Cardiac muscle cell (in vitro differentiated cells and primary cell): ENCODE measurements at regions not wholly inside any gene's neighbourhood (a gene's known extent, or its start where the extent isn't known, plus 50 kb on each side); places are given as distances from the start of the nearest gene placed in this dataset.
A peak's percentile ranks its signal among the peaks of the same experiment; 100 is the strongest.

Source experiments
- DNase-seq, 2 donors: peaks; one replicate each; pipeline versions ENCODE4 v3.0.0 to v3.0.0-alpha.2; 2010 to 2017; ENCODE audit warnings: low read depth in 1 of 2, low spot score in 1 of 2
- H3K27ac ChIP-seq: fragments of 200-600 bp; sonication (generic); 2 replicates; pipeline ENCODE4 v1.5.1; 2016
- H3K27me3 ChIP-seq: fragments of 200-600 bp; sonication (generic); 2 replicates; pipeline ENCODE4 v1.6.0; 2016; ENCODE audit warnings: control low read depth
- H3K36me3 ChIP-seq: fragments of 200-600 bp; sonication (generic); 2 replicates; pipeline ENCODE4 v1.5.1; 2016; ENCODE audit warnings: control low read depth
- H3K4me1 ChIP-seq: fragments of 200-600 bp; sonication (generic); 2 replicates; pipeline ENCODE4 v1.8.1; 2017; ENCODE audit warnings: low read depth, mild to moderate bottlenecking, mixed run types
- H3K4me3 ChIP-seq: fragments of 200-600 bp; sonication (generic); 2 replicates; pipeline ENCODE4 v1.5.1; 2016; ENCODE audit warnings: mild to moderate bottlenecking
- H3K9me3 ChIP-seq: fragments of 200-600 bp; sonication (generic); 2 replicates; pipeline ENCODE4 v1.5.1; 2017; ENCODE audit warnings: low read depth, mild to moderate bottlenecking, control low read depth
- CTCF ChIP-seq: IDR thresholded peaks from 2 replicates; pipeline ENCODE4 v1.5.1; 2012; ENCODE audit warnings: low read depth, mild to moderate bottlenecking, low read length

- Histone ChIP-seq H3K9me3 (no peaks in the 10 kb centered on the region), H3K27me3 (no peaks in the 10 kb centered on the region), H3K4me1 (no peaks in the 10 kb centered on the region), H3K4me3 (no peak overlapping the region), H3K27ac (no peak overlapping the region), H3K36me3 (no peaks in the 10 kb centered on the region)
- TF ChIP-seq CTCF = no peak
- peak in 1 of 2 donors; percentile 47 for DNase-seq
Measured at GRCh38 chr14:51552768-51553404, 98.8 kb upstream of the FRMD6 start.

DNA sequence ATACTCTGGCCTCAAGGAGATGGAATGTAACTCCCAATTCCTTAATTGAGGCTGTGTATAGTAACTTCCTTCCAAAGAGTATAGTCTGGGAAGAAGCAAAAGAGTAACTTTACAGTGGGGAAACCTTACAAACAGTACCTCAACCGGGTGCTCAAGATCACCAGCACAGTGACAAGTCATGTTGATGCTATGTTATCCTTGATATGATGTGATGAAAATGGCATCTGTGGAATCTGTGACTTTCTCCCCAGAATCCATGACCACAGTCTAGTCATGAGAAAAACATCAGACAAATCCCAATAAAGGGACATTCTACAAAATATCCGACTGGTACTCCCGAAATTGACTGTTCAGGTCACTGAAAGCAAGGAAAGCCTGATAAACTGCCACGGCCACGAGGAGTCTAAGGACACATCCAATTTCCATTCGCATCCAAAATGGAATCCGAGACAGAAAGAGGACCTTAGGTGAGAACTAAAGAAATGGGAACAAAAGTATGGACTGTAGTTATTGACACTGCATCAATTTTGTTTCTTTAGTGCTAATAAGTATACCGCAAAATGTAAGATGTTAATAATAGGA, 97.3 kb upstream of the FRMD6 start:
- Histone ChIP-seq H3K27ac (no peak overlapping the region), H3K27me3 (no peaks in the 10 kb centered on the region), H3K9me3 (no peaks in the 10 kb centered on the region), H3K4me3 (no peak overlapping the region), H3K4me1 (no peaks in the 10 kb centered on the region), H3K36me3 (no peaks in the 10 kb centered on the region)
- peak in 1 of 2 donors; percentile 65 for DNase-seq
- TF ChIP-seq CTCF = no peak

- Histone ChIP-seq H3K9me3 (no peaks in the 10 kb centered on the region), H3K27ac (no peak overlapping the region), H3K4me1 (no peaks in the 10 kb centered on the region), H3K4me3 (no peak overlapping the region), H3K27me3 (no peaks in the 10 kb centered on the region), H3K36me3 (no peaks in the 10 kb centered on the region)
- peak in 1 of 2 donors; percentile 27 for DNase-seq
- TF ChIP-seq CTCF = no peak
Measured at GRCh38 chr14:51554953-51555352, 96.8 kb upstream of the FRMD6 start.

DNA sequence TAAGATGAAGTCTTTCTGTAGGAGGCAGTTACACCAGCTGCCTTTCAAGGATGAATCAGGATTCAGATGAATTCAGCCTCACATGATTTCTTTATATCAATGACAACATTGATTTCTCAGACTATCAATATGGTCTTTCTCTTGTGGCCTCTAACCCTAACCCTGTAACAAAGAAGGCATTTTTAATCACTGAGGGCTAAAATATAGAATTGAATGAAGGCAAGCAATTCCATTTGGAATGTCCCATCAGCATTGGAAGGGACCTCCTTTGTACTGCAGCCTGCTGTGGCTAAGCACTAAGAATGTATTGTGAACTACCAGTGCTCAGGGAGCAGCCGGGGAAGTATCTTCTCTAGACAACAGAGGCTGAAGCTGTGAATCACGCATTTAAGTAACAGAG, 90.6 kb upstream of the FRMD6 start:
- Histone ChIP-seq H3K27me3 (no peaks in the 10 kb centered on the region), H3K4me3 (no peak overlapping the region), H3K9me3 (no peaks in the 10 kb centered on the region), H3K36me3 (no peaks in the 10 kb centered on the region), H3K27ac (no peak overlapping the region), H3K4me1 (peaks cover 6% of the 10 kb centered on the region)
- no peak for DNase-seq
- TF ChIP-seq CTCF = no peak

GRCh38 chr14:51562816-51563215, 88.9 kb upstream of the FRMD6 start:
- TF ChIP-seq CTCF = no peak
- H3K4me1 ChIP-seq = peaks cover 6% of the 10 kb centered on the region
- no peak overlapping the region for H3K4me3 ChIP-seq
- H3K36me3 ChIP-seq = no peaks in the 10 kb centered on the region
- no peaks in the 10 kb centered on the region for H3K27me3 ChIP-seq
- no peak overlapping the region for H3K27ac ChIP-seq
- no peak for DNase-seq
- no peaks in the 10 kb centered on the region for H3K9me3 ChIP-seq
